NCI-H345 treated with DMSO at 0.1 percent for 48 hours (cell line): ENCODE measurements at regions not wholly inside any gene's neighbourhood (a gene's known extent, or its start where the extent isn't known, plus 50 kb on each side); places are given as distances from the start of the nearest gene placed in this dataset.

Experiments
- DNase-seq: peaks from one replicate; lab custom pipeline; 2025; ENCODE audit not compliant: unreplicated experiment; lab: John Stamatoyannopoulos, UW

DNA sequence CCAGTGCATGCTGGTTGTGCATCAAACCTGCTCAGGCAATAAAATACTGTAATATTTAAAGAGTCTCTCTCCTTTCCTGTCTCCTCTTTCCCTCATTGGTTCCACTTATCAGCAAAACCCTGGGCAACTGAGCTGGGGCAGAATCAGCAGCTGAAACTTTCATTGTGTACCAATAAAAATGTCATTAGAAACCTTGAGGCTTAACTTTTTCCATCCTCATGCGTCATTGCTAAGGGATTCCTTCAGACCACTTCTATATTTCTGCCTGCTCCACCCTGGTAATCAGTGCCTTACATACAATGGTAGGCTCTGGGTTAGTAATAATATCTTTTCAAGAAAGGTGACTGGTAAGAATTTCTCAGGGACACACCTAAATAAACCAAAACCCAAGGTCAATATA lies 880.3 kb downstream of the RPA4 start:
- DNase-seq = no peak

DNA sequence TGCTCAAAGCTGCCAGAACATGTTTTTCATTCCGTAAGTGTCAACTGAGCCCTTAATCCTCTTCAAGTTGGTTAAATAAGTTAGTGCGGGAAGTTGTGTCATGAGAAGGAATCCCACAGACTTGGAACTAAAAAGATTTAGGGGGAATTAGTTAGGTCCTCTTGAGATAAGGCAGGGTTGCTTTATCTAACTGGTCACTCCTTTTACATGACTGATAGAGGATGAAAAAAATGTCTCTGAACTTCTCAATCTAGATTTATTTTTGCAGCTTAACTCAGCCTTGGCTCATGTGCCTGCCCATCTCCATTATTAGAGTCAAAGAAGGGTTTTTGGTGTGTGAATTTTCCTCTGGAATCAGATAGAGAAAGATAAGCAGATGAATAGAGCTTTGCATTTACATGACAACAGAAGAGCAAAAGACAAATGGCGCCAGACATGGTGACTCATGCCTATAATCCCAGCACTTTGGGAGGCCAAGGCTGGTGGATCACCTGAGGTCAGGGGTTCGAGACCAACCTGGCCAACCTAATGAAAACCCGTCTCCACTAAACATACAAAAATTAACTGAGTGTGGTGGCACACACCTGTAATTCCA lies 882.9 kb downstream of the RPA4 start:
- no peak for DNase-seq

DNA sequence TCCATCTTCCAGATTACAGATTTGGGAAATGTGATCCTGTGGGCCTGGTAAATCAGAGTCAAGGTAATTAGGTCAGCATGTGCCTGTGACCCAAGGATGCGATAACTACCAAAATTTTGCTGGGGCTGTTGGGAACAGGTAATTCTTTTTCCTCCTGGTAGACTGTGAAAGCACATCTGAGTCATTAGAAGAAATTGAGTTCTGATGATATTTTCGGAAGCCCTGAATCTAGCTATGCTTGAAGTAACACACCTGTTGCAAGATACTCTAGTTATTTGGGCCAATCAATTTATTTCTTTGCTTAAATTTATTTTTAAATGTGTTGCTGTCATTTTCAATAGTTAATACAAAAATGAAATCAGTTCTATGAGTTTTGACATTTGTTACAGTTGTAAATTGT lies 903.6 kb downstream of the RPA4 start:
- DNase-seq = no peak

DNA sequence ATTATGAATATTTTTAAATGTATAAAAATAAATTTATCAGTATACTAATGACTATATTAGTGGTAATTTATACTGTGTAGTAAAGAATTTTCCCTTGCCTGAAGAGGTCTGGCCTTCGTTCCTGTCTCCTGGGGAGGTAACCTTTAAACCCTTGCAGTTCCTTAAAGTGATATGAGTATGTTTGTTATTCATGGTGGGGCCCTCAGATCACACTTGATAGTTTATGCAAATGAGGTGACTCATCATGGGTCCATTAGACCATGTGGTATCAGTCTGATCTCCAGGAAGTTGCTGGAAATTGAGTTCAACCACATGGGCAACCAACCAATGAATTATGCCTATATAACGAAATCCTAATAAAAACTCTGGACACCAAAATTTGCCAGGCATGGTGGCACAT lies 904.1 kb downstream of the RPA4 start:
- DNase-seq = no peak

DNA sequence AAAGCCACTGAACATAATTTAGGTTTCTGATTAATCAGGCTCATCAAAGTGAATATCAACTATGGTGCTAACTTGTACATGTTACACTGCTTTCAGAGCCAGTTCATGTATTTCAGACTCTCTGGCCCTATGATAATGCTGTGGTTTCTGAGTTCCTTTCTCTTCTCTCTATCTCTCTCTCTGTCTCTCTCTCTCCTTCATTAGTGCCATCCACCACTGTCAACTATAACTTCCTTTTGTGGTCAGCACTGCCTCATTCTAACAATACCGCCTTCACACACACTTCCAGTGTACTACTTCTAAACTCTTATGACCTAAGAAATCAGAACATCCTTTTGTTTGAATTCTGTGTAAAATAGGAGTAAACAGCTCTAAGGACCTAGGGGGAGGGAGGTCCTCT lies 907.1 kb downstream of the RPA4 start:
- DNase-seq = no peak

DNA sequence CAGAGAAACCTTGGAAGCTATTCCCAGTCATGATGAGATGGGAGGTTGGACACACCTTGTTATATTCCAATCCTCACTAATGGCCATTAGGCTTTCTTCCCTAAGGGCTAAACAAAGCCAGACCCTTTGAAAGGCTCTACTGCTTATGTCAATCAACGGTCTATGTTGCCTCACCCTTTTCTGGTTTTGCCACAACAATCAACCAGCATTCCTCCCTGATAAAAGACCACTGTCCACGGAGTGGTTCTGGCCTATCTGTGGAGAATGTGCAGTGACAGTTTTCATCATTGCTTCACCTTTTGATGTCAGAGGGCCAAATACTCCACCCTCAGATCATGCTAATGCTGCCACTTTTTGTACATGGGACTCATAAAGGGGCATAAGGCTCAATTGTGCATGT lies 913.4 kb downstream of the RPA4 start:
- no peak for DNase-seq

DNA sequence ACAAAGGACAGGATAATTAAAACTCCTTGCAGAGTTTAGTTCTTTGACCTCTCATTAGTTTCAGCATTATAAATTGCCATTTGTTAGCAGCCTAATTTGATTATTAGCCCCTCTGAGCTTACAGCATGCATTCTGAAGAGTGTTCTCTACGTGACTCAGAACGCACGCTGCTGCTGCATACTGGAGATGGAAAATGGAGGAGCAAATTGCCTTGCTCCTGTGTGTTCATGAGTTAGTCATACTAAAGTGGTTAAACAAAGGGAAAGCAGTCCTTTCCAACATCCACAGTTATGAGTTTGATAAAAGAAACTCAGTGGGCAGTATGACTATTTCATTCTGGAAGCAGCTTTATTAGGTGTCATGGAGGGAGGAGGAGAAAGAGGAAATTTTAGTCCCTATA lies 922.5 kb downstream of the RPA4 start:
- no peak for DNase-seq

DNA sequence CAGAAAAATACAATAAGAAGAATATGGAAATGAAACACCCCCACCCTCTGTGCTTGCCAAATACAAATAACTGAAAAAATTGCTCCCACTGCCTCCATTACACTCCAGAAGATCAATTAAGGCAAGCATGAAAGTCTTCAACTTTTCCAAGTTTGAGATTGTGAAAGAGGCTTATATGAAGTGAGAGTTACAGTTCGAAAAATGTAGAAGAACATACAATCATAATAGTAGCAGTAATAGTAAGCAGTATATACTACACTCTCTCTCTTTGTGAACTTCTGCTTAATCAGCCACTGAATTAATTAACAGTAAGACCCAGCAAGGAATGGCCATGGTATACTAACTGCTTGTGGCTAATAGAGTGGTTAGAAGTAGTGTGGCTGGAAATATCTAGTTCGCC lies 923.2 kb downstream of the RPA4 start:
- no peak for DNase-seq

DNA sequence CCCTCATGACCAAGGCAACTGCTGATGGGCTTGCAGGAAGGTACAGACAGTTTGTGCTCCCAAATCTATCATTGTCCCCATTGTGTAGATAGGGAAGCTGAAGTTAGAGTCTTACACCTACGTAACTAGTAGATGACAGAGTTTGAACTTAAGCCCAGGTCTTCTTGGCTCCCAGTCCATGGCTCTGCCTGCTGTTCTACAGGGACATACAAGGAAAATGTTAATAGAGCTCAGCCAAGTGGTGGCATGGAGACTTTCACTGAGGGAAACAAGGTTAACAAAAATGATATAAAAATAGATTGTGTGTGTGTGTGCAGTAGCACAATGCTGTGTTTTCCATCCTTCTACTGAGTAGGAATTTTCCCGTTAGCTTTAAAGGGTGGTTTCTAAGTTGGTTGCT lies 936.5 kb downstream of the RPA4 start:
- DNase-seq = no peak

DNA sequence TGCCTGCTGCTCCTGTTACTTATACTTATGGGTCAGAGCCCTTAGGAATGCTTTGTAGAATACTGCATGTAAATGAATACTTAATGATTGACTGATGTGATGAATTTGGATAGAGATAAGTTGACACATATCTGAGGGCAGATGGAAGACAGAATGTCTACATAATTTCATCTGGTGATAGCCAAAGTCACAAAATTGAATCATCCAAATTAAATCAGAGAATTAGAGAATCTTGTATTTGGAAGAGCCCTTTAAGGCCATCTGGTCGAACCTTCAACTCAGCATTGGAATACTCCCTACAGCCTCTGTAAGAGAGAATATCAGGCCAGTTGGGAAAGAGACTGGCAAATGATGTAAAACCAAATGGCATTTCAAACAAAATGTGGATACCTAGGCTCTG lies 944.8 kb downstream of the RPA4 start:
- no peak for DNase-seq

DNA sequence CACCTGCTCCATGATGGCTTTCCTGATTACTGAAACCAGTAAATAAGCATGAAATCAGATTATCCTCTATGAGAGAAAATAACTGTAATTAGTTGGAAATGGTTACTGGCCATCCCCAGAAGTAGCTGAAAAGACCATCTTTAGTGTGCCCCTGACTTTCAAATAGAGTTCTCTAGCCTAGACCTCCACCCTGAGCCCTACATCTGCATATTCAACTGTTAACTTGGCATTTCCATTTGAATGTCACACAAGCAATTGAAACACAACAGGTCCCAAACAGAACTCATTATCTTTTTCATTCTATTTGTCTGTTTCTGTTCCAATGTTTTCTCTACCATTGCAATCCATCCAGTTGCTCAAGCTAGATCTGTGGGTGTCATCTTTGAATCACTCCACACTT lies 952.3 kb downstream of the RPA4 start:
- no peak for DNase-seq

DNA sequence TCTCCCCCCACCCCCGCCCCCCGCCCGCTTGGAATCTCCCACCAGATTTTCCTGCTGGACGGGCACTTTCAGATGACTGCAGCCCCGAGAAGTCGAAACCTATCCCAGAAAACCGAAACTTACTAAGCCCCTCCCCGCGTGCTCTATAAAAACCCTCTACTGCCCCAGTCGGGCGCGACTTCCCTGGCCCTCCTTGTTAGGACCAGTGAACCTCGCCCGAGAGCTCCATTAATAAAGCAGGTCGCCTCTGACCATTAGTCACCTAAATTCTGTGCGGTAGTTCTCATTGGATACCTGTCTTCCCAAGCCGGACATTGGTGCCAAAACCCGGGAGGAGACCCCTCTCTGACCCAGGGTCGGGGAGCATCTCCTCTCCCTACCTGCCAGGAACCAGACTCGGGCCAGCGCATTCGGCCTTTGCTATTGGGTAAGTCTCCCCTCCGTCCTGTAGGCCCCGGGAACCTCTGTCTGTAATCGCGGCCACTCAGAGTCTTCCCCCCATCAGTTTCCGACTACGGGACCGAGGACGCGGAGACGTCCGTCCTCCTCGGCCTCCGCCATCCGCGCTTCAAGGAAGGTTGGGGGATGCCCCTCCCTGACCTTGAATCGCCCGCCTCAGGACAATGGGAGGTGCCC lies 958.0 kb downstream of the RPA4 start:
- DNase-seq = no peak

DNA sequence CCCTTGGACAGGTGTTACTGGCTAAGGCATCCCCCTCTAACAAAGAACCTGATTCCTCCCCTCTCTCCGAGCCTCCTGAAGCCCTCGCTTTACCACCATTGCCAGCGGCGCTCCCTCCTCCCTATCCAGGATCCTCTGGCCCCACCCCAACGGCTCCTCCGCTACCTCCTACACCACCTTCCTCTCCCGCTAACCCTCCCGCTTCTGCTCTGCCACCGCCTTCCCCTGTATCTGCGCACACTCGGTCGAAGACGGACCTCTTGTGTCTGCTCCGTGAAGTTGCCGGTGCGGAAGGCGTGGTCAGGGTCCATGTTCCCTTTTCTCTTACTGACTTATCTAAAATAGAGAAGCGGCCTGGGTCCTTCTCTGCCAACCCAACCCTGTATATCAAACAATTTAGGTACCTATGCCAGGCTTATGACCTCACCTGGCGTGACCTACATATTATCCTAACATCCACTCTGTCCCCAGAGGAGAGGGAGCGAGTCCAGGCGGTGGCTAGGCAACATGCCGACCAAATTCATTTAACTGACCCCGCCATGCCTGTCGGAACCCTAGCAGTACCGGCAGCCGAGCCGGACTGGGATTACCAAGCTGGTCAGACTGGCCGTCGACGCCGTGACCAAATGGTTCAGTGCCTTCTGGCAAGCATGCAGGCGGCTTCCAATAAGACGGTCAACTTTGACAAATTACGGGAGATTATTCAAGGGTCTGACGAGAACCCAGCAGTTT lies 958.9 kb downstream of the RPA4 start:
- DNase-seq = no peak

DNA sequence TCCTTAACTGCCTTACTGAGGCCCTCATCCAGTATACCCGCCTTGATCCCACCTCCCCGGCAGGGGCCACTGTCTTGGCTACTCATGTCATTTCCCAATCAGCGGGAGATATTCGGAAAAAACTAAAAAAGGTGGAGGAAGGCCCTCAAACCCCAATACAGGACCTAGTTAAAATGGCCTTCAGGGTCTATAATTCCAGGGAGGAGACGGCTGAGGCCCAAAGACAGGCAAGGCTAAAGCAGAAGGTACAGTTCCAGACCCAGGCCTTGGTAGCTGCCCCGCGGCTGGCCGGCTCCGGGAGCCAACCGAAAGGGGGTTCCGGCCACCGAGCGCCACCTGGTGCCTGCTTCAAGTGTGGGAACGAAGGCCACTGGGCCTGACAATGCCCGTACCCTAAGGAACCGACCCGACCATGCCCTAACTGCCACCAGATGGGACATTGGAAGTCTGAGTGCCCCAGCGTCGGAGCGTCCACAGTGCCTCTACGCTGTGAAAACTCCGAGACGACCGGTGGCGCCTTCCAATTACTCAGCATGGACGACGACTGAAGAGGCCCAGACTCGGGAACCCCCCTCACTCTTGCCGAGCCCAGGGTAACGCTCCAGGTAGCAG lies 959.6 kb downstream of the RPA4 start:
- DNase-seq = no peak

DNA sequence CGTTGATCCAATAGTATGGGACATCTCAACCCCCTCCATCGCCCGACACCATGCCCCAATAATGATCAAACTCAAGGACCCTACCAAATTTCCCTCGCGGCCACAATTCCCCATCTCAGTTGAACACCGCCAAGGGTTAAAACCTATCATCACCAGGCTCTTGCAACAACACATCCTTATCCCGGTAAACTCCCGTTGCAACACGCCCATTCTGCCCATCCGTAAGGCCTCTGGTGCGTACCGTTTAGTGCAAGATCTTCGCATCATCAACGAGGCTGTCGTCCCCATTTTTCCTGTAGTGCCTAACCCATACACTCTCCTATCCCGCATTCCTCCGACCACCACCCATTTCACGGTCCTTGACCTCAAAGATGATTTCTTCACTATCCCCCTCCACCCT lies 960.5 kb downstream of the RPA4 start:
- no peak for DNase-seq

DNA sequence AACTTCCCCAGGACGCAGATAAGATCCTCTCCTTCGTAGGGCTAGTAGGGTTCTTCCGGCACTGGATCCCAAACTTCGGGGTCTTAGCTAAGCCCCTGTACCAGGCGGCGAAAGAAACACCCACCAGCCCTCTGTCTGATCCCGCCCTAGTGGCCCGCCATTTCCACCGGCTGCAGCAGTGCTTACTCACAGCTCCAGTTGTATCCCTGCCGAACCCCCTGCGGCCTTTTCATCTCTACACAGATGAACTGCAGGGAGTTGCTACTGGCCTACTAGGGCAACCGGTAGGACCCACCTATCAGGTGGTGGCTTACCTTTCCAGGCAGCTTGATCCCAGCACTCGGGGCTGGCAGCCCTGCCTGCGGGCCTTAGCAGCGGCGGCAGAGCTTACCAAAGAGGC lies 961.2 kb downstream of the RPA4 start:
- DNase-seq = no peak

DNA sequence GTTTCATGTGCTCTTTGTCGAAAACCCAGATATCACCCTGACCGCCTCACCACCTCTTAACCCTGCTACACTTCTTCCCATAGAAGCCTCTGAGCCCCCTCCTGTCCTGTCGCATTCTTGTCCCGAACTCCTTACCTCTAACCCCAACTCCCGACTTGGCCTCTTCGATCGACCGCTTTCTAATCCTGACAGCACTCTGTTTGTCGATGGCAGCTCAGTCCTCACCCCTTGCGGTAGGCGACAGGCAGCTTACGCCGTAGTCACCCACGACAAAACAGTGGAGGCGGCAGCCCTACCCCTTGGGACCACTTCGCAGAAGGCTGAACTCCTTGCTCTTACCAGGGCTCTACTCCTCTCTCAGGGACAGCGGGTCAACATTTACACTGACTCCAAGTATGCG lies 961.7 kb downstream of the RPA4 start:
- DNase-seq = no peak

DNA sequence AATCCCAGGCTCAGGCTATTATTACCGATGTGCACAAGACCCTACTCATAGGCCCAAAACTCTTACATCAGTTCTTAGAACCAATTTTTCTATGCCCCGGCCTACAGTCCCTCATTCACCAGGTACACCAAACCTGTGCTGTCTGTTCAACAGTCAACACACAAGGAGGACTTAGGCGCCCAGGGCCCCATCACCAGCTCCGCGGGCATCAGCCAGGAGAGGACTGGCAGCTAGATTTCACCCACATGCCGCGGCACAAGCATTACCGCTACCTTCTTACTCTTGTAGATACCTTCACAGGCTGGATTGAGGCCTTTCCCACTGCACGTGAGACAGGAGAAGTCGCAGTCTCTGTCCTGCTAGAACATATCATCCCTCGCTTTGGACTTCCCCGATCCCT lies 962.5 kb downstream of the RPA4 start:
- DNase-seq = no peak

DNA sequence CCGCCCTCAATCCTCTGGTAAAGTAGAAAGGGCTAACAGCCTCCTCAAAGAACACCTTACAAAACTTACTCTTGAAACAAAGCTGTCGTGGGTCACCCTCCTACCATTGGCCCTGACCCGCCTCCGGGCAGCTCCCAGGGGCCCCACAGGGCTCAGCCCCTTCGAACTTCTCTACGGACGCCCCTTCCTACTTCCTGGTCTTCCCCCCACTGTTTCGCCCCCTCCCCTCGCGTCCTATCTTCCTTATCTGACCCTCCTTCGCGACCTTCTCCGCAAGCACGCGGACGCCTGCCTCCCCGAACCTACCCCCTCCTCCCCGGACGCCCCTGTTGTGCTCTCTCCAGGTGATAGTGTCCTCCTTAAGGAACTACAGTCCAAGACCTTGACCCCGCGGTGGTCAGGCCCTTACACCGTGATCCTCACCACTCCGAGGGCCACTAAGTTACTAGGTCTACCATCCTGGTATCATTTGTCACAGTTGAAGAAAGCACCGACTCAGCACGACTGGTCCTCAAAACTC lies 963.1 kb downstream of the RPA4 start:
- no peak for DNase-seq

DNA sequence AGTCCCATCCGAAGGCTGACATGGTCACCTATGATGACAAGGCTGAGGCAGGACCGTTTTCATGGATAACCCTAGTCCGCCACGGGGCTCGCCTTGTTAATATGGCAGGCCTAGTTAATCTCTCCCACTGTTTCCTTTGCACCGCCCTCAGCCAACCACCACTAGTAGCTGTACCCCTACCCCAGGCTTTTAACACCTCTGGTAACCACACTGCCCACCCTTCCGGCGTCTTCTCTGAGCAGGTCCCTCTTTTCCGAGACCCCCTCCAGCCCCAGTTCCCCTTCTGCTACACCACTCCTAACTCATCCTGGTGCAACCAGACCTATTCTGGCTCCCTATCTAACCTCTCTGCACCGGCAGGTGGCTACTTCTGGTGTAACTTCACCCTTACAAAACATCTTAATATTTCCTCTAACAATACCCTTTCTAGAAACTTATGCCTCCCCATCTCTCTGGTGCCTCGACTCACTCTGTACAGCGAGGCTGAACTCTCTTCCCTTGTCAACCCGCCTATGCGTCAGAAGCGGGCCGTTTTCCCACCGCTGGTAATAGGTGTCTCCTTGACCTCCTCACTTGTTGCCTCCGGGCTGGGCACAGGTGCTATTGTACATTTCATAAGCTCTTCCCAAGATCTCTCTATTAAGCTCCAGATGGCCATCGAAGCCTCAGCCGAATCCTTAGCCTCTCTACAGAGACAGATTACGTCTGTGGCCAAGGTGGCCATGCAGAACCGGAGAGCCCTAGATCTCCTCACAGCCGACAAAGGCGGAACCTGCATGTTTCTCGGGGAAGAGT lies 964.4 kb downstream of the RPA4 start:
- no peak for DNase-seq

DNA sequence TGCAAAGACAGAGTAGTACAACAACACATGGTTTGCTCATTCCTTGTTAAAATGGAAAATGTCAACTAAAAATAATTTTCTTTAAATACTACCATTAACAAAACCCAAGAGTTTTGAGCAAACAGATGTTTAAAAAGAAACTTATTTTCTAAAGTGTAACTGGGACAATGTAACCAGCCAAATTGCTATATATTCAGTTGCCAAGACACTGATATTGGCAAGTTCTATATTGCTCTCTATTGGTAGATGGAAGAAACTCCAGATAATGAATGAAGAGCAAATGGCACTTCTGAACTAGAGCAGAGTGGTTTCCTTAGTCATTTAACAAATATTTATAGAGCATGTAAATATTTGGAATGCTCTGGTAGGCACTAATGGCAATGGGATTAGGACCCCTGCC lies 966.2 kb downstream of the RPA4 start:
- no peak for DNase-seq
